HepG2 (cell line): ENCODE measurements at regions not wholly inside any gene's neighbourhood (a gene's known extent, or its start where the extent isn't known, plus 50 kb on each side); places are given as distances from the start of the nearest gene placed in this dataset.

Experiments
- ATAC-seq: fragments of 200-7000 bp; cut with Tn5 transposase; 3 replicates; pipeline ENCODE4 v1.9.1; 2020; ENCODE audit warnings: mild to moderate bottlenecking, moderate library complexity
- BruUV-seq: library from RNA; stranded (reverse); fragments of 400-500 nt; replicated peaks from 2 replicates; lab custom pipeline; 2021; lab: Mats Ljungman, UMichigan
- CTCF ChIA-PET: fragments of 300-600 bp; formaldehyde crosslinking; extraction: SDS; loops from one replicate; lab custom pipeline; 2021; ENCODE audit warnings: low total read pairs, inconsistent platforms, low intra/inter-chr PET ratio; lab: Yijun Ruan, JAX
- POLR2A ChIA-PET: fragments of 350-600 bp; sonication (Branson Sonifier 250); formaldehyde crosslinking; loops from one replicate; lab custom pipeline; 2020; ENCODE audit warnings: antibody characterized with exemption, inconsistent platforms; lab: Yijun Ruan, JAX
- DNase-seq: peaks from one replicate; pipeline ENCODE4 v3.0.0-alpha.2; 2015; ENCODE audit warnings: low spot score
- FAIRE-seq: peaks from 3 replicates; lab custom pipeline; 2011; peaks lifted over from hg19 to GRCh38; lab: Jason Lieb, UNC
- H2AFZ ChIP-seq: one replicate; pipeline ENCODE4 v1.6.1; 2011; ENCODE audit warnings: low read length, inconsistent platforms
- H3K27ac ChIP-seq: fragments of 300-600 bp; 3 replicates; pipeline ENCODE4 v1.8.0; 2011; ENCODE audit warnings: mixed run types, mild to moderate bottlenecking, mixed read lengths, low read length, inconsistent platforms; ENCODE audit not compliant: insufficient read depth; ENCODE audit errors: extremely low read length
- H3K27me3 ChIP-seq, 2 experiments: fragments of 200-600 bp in 1 of 2; 2 replicates in 1 of 2; 3 replicates in 1 of 2; pipeline versions ENCODE4 v1.6.0 to v1.8.0; 2011; ENCODE audit warnings: low read length in 2 of 2, mild to moderate bottlenecking in 2 of 2, moderate library complexity in 2 of 2, inconsistent platforms in 1 of 2; ENCODE audit not compliant: insufficient read depth in 2 of 2, control insufficient read depth in 1 of 2
- H3K36me3 ChIP-seq, 2 experiments: fragments of 200-600 bp in 1 of 2; replicated peaks in 1 of 2; 2 replicates in 1 of 2; 3 replicates in 1 of 2; pipeline versions ENCODE4 v1.5.1 to v1.8.0; 2011; ENCODE audit warnings: low read length in 2 of 2, inconsistent platforms in 1 of 2; ENCODE audit not compliant: insufficient read depth in 2 of 2, control insufficient read depth in 1 of 2
- H3K4me1 ChIP-seq: 2 replicates; pipeline ENCODE4 v1.5.1; 2012; ENCODE audit warnings: low read length, inconsistent platforms; ENCODE audit not compliant: insufficient read depth
- H3K4me2 ChIP-seq: 2 replicates; pipeline ENCODE4 v1.6.0; 2011; ENCODE audit warnings: low read depth, low read length, inconsistent platforms
- H3K4me3 ChIP-seq, 3 experiments: fragments of 200-600 bp in 1 of 3; sonication (generic), shearing (Covaris generic) in 1 of 3; replicated peaks in 1 of 3; 2 replicates each; pipeline ENCODE4 v1.5.1; 2011 to 2016; ENCODE audit warnings: low read length in 3 of 3, inconsistent platforms in 2 of 3, low read depth in 2 of 3, mild to moderate bottlenecking in 2 of 3, control low read depth in 1 of 3, mixed read lengths in 1 of 3; ENCODE audit not compliant: insufficient read depth in 1 of 3
- H3K79me2 ChIP-seq: one replicate; pipeline ENCODE4 v1.6.1; 2011; ENCODE audit warnings: low read length, inconsistent platforms; ENCODE audit not compliant: insufficient read depth
- H3K9ac ChIP-seq: 2 replicates; pipeline ENCODE4 v1.6.0; 2011; ENCODE audit warnings: mild to moderate bottlenecking, low read depth, low read length, inconsistent platforms; ENCODE audit not compliant: insufficient read depth
- H3K9me3 ChIP-seq: 2 replicates; pipeline ENCODE4 v1.5.1; 2012; ENCODE audit warnings: mild to moderate bottlenecking, low read length
- H4K20me1 ChIP-seq: 2 replicates; pipeline ENCODE4 v1.6.0; 2011; ENCODE audit warnings: inconsistent platforms, mild to moderate bottlenecking, low read length, moderate library complexity; ENCODE audit not compliant: insufficient read depth
- CC2D1A ChIP-seq: sonication (generic); formaldehyde crosslinking; IDR thresholded peaks from 2 replicates; pipeline ENCODE4 v1.8.1; 2023; ENCODE audit warnings: mild to moderate bottlenecking, missing genetic modification reagents
- ELK4 ChIP-seq: sonication (generic); formaldehyde crosslinking; IDR thresholded peaks from 2 replicates; pipeline ENCODE4 v1.9.0; 2021; ENCODE audit warnings: missing genetic modification reagents, borderline replicate concordance
- HMG20B ChIP-seq: conservative IDR thresholded peaks from 2 replicates; pipeline ENCODE4 v1.6.1; 2016; ENCODE audit warnings: missing genetic modification reagents, missing compliant biosample characterization
- MBNL3 ChIP-seq: fragments of 250-450 bp; sonication (Bioruptor Pico); conservative IDR thresholded peaks from 2 replicates; pipeline ENCODE4 v1.8.0; 2022; ENCODE audit warnings: mild to moderate bottlenecking, inconsistent platforms
- NAIF1 ChIP-seq: sonication (generic); formaldehyde crosslinking; IDR thresholded peaks from 2 replicates; pipeline ENCODE4 v1.5.0; 2020; ENCODE audit warnings: mild to moderate bottlenecking, missing genetic modification reagents, borderline replicate concordance
- NPAS2 ChIP-seq: sonication (generic); formaldehyde crosslinking; IDR thresholded peaks from 2 replicates; pipeline ENCODE4 v1.8.0; 2022; ENCODE audit warnings: mild to moderate bottlenecking, missing genetic modification reagents, borderline replicate concordance
- PHF21A ChIP-seq: sonication (generic); formaldehyde crosslinking; IDR thresholded peaks from 2 replicates; pipeline ENCODE4 v1.5.0; 2020; ENCODE audit warnings: mild to moderate bottlenecking, missing genetic modification reagents
- RAD21 ChIP-seq: fragments of 450-650 bp; formaldehyde crosslinking; IDR thresholded peaks from 2 replicates; pipeline ENCODE4 v1.5.0; 2020; ENCODE audit warnings: mild to moderate bottlenecking
- TP53 ChIP-seq: sonication (generic); formaldehyde crosslinking; conservative IDR thresholded peaks from 2 replicates; pipeline ENCODE4 v1.4.0; 2020; ENCODE audit warnings: missing genetic modification reagents
- ZFP41 ChIP-seq: sonication (generic); formaldehyde crosslinking; IDR thresholded peaks from 2 replicates; pipeline ENCODE4 v1.4.0; 2020; ENCODE audit warnings: mild to moderate bottlenecking, missing genetic modification reagents, borderline replicate concordance
- ZFYVE20 ChIP-seq: sonication (generic); formaldehyde crosslinking; IDR thresholded peaks from 2 replicates; pipeline ENCODE4 v1.8.0; 2023; ENCODE audit warnings: low read depth, mild to moderate bottlenecking, moderate library complexity, missing genetic modification reagents, borderline replicate concordance
- ZNF17 ChIP-seq: sonication (generic); formaldehyde crosslinking; IDR thresholded peaks from 2 replicates; pipeline ENCODE4 v1.5.0; 2020; ENCODE audit warnings: mild to moderate bottlenecking, missing genetic modification reagents
- ZNF552 ChIP-seq: sonication (generic); formaldehyde crosslinking; IDR thresholded peaks from 2 replicates; pipeline ENCODE4 v1.9.0; 2022; ENCODE audit warnings: missing genetic modification reagents, mild to moderate bottlenecking, borderline replicate concordance
- ZNF607 ChIP-seq: sonication (generic); formaldehyde crosslinking; IDR thresholded peaks from 2 replicates; pipeline ENCODE4 v1.5.1; 2020; ENCODE audit warnings: missing genetic modification reagents, mild to moderate bottlenecking, borderline replicate concordance
- ZSCAN12 ChIP-seq: sonication (generic); formaldehyde crosslinking; IDR thresholded peaks from 2 replicates; pipeline ENCODE4 v1.9.0; 2021; ENCODE audit warnings: mild to moderate bottlenecking, missing genetic modification reagents
- WGBS: methylation state at CpG from one replicate; pipeline ENCODE4 v1.1.6; 2017; ENCODE audit warnings: low lambda C conversion rate; 5-methylcytosine and 5-hydroxymethylcytosine counted together
- in situ Hi-C: cut with HindIII; loops from 2 replicates; pipeline ENCODE4 v1.10.0; 2017; ENCODE audit warnings: low pct_unique_long_range_greater_than_20kb; ENCODE audit not compliant: extremely low pct_ligation_motif_present
- intact Hi-C: fragments of 100-400 bp; cut with micrococcal nuclease; formaldehyde crosslinking; loops from one replicate; pipeline ENCODE4 v1.10.0; 2022; ENCODE audit not compliant: unreplicated experiment
- TF ChIP-seq, protein P1 (sequence below): sonication (generic); formaldehyde crosslinking; conservative IDR thresholded peaks from 2 replicates; pipeline ENCODE4 v1.4.0; 2020; ENCODE audit warnings: missing genetic modification reagents
- TF ChIP-seq, protein P2 (sequence below): sonication (generic); formaldehyde crosslinking; IDR thresholded peaks from 2 replicates; pipeline ENCODE4 v1.4.0; 2020; ENCODE audit warnings: missing genetic modification reagents

DNA sequence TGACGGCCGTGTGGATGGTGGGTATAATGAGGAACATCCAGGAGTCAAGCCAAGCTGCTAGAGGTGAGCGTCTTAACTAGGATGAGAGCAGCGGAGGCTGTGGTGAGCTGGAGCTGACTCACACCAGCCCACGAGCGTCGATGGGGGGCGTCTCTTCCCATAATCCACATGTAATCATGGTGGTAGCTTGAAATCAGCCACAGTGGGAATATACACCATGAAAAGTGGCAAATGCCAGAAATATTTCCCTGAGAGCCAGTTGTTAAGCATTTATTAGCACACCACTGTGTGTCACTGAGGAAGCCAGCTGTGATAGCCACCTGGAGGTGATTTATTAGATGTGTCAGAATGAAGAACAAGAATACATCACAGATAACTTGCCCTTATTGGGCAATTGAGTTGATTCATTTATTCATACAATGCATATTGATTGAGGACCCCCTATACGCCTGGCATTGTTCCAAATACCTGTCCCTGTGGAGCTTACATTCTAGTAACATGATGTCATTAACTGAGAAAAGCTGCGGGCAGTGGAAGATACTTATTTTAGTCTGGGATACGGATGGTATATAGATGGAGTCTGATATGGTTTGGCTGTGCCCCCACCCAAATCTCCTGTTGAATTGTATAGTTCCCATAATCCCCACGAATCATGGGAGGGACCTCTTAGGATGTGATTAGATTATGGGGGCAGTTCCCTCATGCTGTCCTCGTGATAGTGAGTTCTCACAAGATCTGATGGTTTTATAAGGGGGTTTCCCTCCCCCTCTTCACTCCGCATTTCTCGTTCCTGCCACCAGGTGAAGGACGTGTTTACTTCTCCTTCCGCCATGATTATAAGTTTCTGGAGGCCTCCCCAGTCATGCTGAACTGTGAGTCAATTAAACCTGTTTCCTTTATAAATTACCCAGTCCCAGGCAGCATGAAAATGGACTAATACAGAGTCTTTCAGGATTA is 473.4 kb downstream of the METTL15 start:
- 23% methylated on average over 17 of the region's 17 CpGs for WGBS
- CTCF ChIA-PET: no interaction called here
- H3K27me3 ChIP-seq: no peaks in the 10 kb centered on the region
- no peak overlapping the region for H2AFZ ChIP-seq
- H3K4me1 ChIP-seq: no peaks in the 10 kb centered on the region
- POLR2A ChIA-PET: no interaction called here
- no peak overlapping the region for H3K4me2 ChIP-seq
- H3K79me2 ChIP-seq: no peaks in the 10 kb centered on the region
- intact Hi-C loops: no loop called here
- TF ChIP-seq, protein P1, sequence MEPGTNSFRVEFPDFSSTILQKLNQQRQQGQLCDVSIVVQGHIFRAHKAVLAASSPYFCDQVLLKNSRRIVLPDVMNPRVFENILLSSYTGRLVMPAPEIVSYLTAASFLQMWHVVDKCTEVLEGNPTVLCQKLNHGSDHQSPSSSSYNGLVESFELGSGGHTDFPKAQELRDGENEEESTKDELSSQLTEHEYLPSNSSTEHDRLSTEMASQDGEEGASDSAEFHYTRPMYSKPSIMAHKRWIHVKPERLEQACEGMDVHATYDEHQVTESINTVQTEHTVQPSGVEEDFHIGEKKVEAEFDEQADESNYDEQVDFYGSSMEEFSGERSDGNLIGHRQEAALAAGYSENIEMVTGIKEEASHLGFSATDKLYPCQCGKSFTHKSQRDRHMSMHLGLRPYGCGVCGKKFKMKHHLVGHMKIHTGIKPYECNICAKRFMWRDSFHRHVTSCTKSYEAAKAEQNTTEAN (CRISPR knock-in tag): no peak
- TF ChIP-seq ELK4 (CRISPR knock-in tag) (no peak), ZNF607 (no peak), ZNF17 (CRISPR knock-in tag) (no peak), PHF21A (CRISPR knock-in tag) (no peak), NPAS2 (CRISPR knock-in tag) (no peak), ZNF552 (CRISPR knock-in tag) (no peak), RAD21 (no peak), ZSCAN12 (CRISPR knock-in tag) (no peak), HMG20B (CRISPR knock-in tag) (no peak), ZFYVE20 (no peak), MBNL3 (no peak), NAIF1 (CRISPR knock-in tag) (no peak), CC2D1A (CRISPR knock-in tag) (no peak), ZFP41 (CRISPR knock-in tag) (no peak), TP53 (no peak)
- TF ChIP-seq, protein P2, sequence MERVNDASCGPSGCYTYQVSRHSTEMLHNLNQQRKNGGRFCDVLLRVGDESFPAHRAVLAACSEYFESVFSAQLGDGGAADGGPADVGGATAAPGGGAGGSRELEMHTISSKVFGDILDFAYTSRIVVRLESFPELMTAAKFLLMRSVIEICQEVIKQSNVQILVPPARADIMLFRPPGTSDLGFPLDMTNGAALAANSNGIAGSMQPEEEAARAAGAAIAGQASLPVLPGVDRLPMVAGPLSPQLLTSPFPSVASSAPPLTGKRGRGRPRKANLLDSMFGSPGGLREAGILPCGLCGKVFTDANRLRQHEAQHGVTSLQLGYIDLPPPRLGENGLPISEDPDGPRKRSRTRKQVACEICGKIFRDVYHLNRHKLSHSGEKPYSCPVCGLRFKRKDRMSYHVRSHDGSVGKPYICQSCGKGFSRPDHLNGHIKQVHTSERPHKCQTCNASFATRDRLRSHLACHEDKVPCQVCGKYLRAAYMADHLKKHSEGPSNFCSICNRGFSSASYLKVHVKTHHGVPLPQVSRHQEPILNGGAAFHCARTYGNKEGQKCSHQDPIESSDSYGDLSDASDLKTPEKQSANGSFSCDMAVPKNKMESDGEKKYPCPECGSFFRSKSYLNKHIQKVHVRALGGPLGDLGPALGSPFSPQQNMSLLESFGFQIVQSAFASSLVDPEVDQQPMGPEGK (CRISPR knock-in tag): no peak
- no peaks in the 10 kb centered on the region for H3K9me3 ChIP-seq
- no peak for ATAC-seq
- in situ Hi-C loops: no loop called here
- no TSS peak for BruUV-seq
- H4K20me1 ChIP-seq: no peaks in the 10 kb centered on the region
- no peak overlapping the region for H3K27ac ChIP-seq
- no peaks in the 10 kb centered on the region for H3K36me3 ChIP-seq
- DNase-seq: no peak
- H3K4me3 ChIP-seq: no peak overlapping the region
- no peak overlapping the region for H3K9ac ChIP-seq
- no peak for FAIRE-seq
